Gastrocnemius medialis (tissue), 4 donors: ENCODE measurements at regions not wholly inside any gene's neighbourhood (a gene's known extent, or its start where the extent isn't known, plus 50 kb on each side); places are given as distances from the start of the nearest gene placed in this dataset.

Source experiments
- CTCF ChIP-seq, 5 experiments: fragments of 450-650 bp in 3 of 5; fragments of 200-600 bp in 2 of 5; sonication (generic) in 2 of 5; IDR thresholded peaks in 4 of 5; conservative IDR thresholded peaks in 1 of 5; 1 replicate in 4 of 5; 2 replicates in 1 of 5; pipeline ENCODE4 v1.5.1; 2016 to 2019; ENCODE audit warnings: antibody characterized with exemption in 5 of 5, mild to moderate bottlenecking in 3 of 5, moderate library complexity in 3 of 5
- POLR2A ChIP-seq, 2 donors: fragments of 450-650 bp; IDR thresholded peaks; one replicate each; pipeline ENCODE4 v1.6.1; 2017; ENCODE audit warnings: antibody characterized with exemption in 2 of 2, mild to moderate bottlenecking in 2 of 2, moderate library complexity in 2 of 2

- TF ChIP-seq CTCF (IDR thresholded peaks at IDR 0.05 in 4 of 5, conservative IDR thresholded peaks at IDR 0.05 in 1 of 5) = no peak
- no peak for TF ChIP-seq POLR2A (IDR thresholded peaks at IDR 0.05)
These were observed 225.1 kb upstream of the MPPED2 start for GRCh38 chr11:30811226-30811755.
